HG02759 (cell line): ENCODE measurements at regions not wholly inside any gene's neighbourhood (a gene's known extent, or its start where the extent isn't known, plus 50 kb on each side); places are given as distances from the start of the nearest gene placed in this dataset.
A peak's percentile ranks its signal among the peaks of the same experiment; 100 is the strongest.

Source experiments
- ATAC-seq: cut with Tn5 transposase; IDR thresholded peaks from one replicate; pipeline ENCODE4 v1.9.1; 2021; ENCODE audit warnings: mild to moderate bottlenecking, moderate library complexity; ENCODE audit not compliant: unreplicated experiment

DNA sequence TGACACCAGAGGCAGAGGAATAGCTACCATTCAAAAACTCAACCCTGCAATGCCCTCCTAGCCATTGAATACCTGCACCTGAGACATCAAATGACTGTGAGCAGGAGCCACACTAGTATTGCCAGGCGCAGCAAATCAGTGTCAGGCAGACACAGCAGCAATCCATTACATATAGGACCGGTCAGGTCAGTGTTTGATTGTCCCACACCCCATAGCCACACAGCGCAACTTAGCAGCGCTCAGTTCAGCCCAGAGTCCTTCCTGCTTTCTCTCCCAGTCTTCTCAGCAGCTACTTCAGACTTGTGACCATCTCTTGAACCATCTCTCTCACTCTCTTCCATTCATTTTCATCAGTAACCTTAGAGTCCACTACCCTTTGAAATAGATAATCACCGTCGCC lies 181.6 kb upstream of the GPR12 start:
- no peak for ATAC-seq

DNA sequence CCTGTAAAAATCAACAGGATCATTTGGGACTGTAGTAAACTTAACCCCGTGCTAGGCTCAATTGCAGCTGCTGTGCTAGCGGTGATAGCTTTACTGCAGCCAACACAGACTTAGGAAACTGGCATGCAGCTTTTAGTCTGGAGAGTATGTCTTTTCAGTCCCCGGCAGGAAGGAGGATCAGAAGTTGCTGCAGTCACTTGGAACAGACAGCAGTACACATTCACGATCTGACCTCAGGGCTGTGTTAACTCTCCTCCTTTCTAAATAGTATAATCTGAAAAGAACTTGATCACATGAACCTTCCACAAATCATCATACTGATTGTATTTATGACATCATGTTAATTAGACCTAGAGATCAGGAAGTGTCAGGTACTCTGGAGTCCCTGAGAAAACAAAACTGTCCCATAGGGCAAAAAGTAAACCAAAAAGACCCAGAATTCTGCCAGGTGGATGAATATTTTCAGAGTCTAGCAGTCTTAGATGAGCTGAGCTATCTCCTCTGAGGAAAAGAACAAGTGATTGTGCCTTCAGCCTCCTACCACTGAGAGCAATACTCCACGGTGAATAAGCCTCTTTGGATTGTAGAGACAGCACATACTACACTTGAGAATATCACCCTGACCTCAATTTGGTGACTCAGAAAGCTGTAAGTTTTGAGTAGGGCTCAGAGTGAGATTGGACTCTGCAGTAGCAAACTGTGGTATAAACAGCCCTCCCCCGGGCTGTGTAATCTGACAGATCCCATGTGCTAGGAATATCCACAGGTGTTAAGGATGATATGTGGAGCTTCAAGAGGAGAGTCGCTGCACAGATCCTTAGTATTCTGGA lies 181.0 kb upstream of the GPR12 start:
- no peak for ATAC-seq

DNA sequence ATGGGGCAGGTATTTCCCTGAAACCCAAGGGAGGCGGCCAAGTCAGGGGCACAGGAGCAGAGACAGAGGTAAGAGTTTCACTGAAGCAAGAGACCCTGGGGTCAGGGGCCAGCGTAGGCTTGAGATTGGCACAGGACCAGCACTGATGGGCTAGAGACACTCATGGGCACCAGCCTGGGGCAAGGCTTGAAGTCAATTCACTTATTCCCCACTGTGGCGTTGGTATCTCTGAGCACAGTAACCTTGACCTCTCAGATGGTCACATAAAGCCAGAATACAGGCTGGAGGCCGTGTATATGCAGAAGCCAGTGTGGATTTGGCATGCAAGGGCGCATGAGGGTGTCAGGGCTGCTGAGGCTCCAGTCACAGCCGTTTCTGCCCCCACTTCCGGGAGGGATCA lies 173.5 kb upstream of the GPR12 start:
- no peak for ATAC-seq

DNA sequence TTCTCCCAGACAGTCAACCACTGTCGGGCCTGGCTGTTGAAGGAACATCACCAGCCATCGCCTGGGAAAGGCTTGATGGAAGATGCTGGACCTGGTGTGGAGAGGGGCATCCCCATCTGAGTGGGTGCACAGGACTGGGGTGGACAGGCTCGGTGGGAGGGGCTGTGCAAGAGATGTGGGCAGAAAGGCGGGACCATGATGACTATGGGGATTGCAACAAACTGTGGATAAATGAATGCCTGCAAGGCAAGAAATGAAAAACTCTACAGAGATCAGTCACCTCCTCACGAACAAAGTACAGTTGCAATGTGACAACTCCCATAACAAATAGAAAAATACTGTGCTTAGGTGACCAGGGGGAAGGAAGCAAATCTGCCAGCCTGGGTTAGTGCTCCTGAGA lies 171.9 kb upstream of the GPR12 start:
- no peak for ATAC-seq

DNA sequence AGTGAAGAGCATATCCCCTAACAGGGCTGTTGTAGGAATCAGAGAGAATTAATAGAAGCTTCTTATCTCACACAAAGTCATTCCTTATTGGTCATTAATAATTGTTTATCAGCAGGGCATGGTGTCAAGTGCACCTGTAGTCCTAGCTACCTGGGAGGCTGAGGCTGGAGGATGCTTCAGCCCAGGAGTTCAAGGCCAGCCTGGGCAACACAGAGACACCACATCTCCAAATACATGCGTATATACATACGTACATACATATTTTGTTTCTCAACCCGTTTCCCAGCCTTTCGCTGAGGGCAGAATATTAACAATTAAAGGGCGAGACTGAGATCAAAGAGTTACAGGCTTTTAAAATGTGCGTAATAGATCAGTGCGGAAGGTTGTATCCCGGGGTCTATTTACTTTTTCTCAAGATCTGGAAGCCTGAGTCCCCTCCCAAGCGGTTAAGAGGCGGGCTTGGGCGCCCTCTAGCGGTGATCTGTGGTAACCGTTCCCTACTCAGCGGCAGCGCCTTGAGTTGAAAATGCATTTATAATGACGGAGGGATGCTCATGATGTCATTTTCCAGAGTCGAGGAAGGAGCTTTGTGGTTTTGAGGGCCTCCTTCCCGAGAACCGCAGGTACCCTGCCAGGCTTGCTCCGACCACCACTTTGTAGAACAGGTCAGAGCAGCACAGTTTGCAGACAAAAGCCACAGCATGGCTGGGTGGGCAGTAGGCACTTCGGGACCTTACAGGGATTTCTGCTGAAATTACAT lies 169.6 kb upstream of the GPR12 start:
- ATAC-seq: peak; percentile 54

DNA sequence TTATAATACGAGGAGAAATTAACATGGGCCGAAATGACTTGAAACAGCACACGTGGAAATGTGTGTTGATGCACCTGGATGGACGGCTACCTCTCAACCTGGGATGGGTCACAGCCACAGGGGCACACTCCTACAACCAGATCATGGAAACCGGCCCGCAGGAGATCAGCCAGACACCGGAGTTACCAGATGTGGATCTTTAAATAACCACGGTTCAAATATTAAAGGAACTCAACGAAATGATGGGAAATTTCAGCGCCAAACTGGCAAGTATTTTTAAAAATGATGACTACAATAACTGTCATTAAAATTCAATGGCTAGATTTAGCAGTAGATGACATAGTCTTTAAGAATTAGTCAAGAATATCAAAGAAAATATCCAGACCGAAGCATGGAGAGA lies 166.9 kb upstream of the GPR12 start:
- no peak for ATAC-seq

DNA sequence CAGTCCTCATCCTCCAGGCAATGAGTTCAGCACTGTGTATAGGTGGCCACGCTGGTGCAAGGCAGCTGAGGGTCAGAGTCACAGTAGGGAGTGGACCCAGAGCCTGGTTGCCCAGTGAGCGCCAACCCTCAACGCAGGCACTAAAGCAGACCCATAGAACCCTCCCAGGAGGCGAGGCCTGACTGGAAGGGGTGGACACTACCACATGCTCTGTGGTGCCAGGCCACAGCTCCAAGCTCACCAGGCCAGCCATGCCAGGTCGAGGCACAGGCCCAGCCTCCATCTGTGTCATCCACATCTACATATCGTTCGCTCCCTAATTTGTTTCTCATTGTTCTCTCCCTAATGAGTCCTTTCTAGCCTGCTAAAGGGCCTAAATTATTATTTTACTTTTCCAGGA lies 165.8 kb upstream of the GPR12 start:
- no peak for ATAC-seq

DNA sequence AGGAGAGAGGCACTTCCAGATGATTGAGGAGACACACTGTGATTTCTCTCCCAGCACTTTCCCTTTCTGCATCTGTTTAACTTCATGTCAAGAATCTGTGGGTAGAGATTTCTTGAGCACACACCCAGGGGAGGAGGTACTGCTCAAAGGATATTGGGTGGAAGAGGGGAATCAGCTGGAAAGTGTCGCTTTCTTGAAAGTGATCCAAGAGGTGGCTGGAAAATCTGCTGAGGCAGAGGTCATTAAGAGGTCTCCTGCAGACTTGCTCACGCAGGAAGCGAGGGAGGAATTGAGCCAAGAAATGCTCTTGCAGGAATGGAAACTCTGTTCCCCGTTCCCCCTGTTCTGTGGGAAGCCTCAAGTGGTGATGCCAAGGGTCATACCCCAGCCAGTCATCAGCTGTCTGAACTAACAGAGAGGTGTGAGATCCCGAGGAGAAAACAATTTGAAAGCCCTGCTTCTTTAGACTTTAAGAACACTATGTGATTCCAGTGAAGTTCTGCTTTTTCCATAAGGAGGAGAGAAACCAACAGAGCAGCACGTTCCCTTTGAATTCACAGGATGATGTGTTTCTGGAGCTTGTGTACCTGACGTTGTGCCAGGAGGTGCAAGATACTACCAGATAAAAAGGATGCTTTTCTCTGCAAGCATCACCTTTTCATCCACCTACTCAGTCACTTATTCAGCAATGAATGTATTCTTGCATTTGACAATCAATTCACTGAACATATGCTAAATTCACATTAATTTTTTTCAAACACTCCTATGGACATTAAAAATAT lies 163.4 kb upstream of the GPR12 start:
- no peak for ATAC-seq

DNA sequence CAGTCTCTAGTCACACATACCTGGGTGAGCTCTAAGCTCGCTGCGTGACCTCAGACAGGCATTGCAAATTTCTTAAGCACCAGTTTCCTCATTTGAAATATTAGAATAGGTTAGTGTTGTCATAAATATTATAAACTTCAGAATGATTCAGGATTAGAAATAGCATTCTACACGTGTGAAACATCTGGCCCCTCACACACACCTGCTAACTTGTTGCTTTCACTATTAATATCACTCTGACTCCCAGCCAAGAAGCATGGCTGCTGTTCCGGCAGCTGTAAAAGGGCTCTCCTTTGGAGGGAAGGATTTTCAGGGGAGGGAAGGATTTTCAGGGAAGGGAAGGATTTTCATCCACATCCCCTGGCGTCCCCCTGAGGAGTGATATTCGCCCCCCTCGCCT lies 161.3 kb upstream of the GPR12 start:
- no peak for ATAC-seq

DNA sequence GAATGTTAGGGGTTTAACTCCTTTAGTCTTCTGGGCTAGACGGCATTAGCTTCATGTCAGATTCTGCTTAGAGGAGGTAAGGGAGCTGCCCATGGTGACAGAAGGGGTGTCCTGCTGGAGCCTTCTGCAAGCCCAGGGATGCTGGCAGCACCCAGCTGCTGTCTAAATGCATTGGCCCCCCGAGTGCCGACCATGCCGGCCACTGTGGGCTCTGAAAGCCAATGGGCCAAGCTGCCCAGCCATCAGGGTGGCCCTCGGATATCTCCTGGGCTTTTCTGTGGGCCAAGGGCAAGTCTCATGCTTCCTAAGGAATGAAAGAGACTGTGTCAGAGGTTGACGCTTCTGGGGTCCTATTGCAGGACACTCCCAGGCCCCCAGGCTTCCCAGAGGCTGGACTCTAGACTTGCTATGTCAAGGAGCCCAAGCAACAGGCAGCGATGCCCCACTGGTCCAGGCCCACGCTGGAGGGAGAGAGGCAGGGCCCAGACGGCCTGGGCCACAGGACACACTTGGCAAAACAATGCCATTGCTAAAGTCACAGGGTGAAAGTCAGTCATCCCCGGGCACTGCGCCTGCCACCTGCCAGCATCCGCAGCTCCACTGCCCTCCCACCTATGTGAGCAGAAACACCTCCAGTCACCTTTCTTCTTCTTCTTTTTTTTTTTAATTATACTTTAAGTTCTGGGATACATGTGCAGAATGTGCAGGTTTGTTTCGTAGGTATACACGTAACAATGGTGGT lies 160.2 kb upstream of the GPR12 start:
- no peak for ATAC-seq

DNA sequence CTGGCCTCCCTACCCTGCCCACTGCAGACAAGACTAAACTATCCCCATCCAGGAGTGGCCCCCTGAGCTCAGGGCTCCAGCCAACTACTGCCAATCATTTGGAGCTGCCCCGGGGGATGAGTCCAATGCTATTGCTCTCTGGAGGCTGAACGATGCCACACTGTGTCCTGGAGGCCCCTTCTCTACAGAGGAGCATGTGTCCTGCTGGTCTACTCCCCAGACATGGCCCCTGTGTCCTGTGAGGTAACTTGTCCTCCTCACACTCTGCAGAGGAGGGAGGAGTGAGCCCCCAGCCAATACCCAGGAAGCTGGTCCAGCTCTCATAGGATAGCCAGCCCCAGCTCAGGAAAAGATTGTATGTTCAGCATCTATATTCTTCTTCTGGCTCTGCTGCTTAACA lies 159.1 kb upstream of the GPR12 start:
- no peak for ATAC-seq

DNA sequence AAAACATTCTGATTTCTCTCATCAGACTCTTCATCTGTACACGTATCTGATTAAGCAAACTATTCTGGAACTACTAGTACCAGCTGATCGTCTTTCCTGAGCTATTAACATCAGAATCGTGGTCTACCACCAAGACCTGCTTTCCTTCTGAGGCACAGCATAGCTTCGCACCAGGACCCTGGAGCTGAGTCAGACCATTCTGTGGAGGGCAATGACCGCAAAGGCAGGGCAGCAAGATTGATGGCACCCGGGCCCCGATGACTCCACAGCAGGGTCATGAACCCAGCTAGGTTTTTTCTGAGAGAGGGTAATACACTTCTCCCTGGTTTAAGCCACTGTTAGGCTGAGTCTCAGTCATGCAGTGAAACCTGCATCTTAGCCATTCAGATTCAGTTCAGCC lies 158.7 kb upstream of the GPR12 start:
- ATAC-seq: no peak

DNA sequence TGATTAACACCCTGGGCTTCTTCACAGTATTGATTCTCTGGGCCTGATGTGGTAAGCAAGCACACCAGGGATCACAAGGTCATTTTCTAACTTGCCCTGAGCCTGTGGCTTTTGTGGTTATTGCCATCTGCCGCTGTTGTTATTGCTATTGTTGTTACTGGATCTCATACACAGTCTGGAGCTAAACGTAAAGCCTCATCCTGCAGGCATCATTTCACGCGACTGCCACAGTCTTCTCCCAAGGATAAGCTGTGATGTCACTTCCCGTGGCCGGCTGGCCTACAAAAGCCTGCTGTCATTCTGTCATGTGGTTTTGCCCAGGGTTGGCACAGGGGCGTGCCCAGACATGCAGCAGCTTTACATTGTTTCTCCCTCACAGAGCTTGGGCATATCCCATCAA lies 154.0 kb upstream of the GPR12 start:
- ATAC-seq: peak; percentile 66

DNA sequence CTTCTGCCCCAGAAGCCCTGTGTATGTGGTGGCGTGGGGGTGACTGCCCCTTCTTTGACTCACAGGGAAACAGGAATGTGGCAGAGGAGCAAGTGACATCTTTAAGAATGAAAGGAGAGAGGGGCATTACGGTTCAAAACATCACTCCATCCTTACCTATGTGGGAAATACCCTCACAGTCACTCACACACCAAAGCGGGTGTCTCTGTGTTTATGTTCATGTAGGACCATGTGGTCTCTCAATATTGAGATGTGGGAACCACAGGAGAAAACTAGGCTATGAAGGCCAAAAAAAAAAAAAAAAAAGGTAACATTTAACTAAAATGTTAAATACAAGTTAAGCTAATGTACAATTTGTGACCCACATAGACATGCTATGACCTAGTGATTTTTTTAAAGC lies 153.6 kb upstream of the GPR12 start:
- no peak for ATAC-seq

DNA sequence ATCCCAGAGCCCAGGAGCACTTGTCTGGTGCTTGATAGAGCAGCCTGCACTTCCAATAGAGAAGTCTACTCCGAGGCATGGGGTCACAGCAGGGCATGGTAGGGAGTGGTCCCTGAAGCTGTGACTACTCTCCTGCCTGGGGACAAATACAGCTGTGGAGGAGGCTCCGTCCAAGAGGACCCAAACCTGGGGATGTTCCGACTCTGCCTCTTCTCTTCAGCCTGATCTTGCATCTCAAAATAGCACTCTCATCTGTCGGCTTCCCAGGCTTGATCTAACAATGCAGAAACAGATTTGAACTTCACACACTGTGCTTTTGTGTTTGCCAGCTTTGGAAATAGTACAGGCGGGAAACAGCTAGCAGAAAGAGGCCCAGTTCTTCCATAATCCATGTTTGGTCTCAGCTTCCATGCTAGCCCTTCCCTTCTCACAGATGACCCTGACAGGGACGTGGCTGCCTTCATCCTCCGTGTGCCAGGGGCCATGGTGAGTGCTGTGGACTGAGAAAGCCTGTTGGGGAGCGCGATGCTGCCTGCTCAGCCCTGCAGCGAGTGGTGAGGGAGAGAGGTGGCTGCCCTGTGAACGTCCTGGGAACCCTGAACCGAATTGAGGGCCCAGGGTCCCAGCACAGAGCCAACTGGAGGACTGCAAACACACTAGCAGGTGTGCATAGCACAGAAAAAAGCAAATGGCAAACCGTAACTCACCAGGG lies 150.3 kb upstream of the GPR12 start:
- ATAC-seq: no peak

DNA sequence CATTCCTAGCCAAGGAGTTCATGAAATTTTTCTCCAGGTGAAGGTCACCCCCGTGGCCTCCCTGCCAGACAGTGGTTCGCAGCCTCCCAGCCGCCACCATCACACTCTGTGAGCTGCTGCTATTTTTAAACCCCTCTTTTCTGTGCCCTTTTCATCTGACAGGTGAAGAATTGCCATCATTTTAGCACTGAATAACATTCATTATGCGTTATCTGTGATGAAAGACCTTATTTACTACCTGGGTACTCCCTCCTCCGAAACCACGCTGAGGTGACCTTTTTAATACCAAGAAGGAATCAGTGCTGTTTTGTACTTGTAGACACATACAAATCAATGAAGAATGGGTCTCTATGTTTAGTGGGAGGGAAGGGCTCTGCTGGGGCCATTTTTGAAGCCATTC lies 148.9 kb upstream of the GPR12 start:
- ATAC-seq: no peak

DNA sequence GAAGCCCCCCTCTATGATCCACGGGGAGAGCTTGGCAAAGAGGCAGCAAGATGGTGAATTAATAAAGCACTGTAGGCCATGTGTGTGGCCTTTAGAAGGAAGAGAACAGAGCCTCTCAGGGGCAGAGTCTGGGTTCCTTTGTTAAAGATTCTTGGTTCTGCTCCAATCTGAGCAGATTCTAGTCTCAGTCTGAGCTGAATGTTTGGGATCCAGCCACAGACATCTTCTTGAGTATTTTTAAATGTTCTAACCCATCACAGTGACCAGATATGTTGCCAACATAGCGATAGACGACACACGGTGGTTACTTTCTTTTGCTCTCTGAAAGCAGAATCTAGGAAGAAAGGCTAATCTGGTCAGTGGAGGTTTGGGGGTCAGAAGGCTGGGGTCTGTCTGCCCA lies 147.5 kb upstream of the GPR12 start:
- no peak for ATAC-seq

DNA sequence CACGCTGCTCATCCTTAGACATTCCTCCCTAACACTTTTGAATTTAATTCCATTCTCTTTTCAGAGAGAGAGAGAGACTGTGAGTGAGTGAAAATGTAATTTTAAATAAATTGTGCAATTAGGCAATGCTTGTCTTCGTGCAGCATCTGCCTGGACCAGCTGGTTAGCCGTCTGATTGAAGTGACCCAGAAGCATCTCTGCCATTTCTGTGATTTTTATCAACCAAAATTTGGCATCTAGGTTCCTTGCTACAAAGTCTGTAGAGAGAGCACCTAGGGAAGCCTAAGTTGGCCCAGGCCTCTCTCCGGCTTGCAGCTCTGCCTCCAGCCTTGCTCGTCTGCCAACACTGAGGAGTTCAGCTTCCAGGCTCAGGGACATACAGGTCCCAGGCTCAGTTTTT lies 138.6 kb upstream of the GPR12 start:
- ATAC-seq: no peak

DNA sequence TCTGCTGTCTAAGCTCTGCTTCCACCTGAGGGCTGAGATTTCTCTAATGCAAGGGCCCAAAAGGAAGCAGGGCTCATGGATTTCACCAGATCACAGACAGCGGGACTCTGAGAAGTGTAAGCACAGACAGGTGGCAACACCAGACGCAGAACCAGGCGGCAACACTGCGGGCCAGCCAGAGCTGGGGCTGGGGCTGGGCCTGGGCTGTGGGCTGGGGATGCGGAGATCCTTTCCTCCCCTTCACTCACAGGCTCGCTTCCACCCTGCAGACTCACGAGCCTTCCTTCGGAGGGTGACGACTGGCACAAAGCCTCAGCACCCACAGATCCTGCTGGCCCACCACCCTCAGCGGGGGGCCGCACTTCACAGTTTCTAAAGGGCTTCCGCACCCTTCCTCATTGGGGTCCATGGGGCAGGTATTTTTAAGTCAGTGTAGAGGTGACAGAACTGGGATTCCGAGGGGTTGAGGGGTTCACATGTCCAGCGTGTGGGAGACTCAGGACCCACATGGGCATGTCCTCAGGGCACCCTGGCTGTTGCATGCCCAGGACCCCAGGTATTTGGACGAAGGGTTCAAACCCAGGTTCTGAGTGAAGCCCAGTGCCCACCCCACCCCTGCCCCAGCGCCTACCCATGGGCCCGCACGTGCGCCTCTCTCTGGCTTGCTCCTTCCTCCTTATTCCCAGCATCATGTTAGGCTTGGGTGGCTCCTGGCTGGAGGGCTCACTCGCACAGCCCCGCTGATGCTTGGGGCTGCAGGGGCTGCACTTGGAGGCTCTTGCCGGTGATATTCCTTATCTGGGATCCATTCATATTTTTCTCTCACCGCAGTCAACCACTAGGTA lies 137.3 kb upstream of the GPR12 start:
- ATAC-seq: no peak
